Activated CD8-positive, alpha-beta T cell treated with anti-CD3 and anti-CD28 coated beads, Interleukin-2, amount 10 ng/mL, durations not matched to agents 7 days and 5 days (primary cell): ENCODE measurements at regions not wholly inside any gene's neighbourhood (a gene's known extent, or its start where the extent isn't known, plus 50 kb on each side); places are given as distances from the start of the nearest gene placed in this dataset.

Source experiments
- ATAC-seq: fragments of 150-1000 bp; cut with Tn5 transposase; one replicate; pipeline ENCODE4 v1.10.0; 2021; ENCODE audit warnings: moderate library complexity
- CTCF ChIA-PET: fragments of 350-600 bp; sonication (Branson Sonifier 250); formaldehyde crosslinking; loops from one replicate; lab custom pipeline; 2021; ENCODE audit warnings: antibody characterized with exemption; lab: Charles Lee
- POLR2A ChIA-PET: fragments of 350-600 bp; sonication (Branson Sonifier 250); formaldehyde crosslinking; loops from one replicate; lab custom pipeline; 2021; ENCODE audit warnings: antibody characterized with exemption; lab: Charles Lee
- DNase-seq: peaks from one replicate; pipeline ENCODE4 v3.0.0-alpha.2; 2020
- H3K27ac Mint-ChIP-seq: one replicate; pipeline ENCODE4 v1.8.0; 2021; ENCODE audit warnings: mild to moderate bottlenecking, mixed read lengths
- H3K27me3 Mint-ChIP-seq: one replicate; pipeline ENCODE4 v1.8.0; 2021; ENCODE audit warnings: low read depth, mixed read lengths
- H3K36me3 Mint-ChIP-seq: one replicate; pipeline ENCODE4 v1.8.0; 2021; ENCODE audit warnings: low read depth, mixed read lengths
- H3K4me1 Mint-ChIP-seq: one replicate; pipeline ENCODE4 v1.8.0; 2021; ENCODE audit warnings: low read depth, mixed read lengths
- H3K4me3 Mint-ChIP-seq: one replicate; pipeline ENCODE4 v1.8.0; 2021; ENCODE audit warnings: mild to moderate bottlenecking, mixed read lengths
- H3K9me3 Mint-ChIP-seq: one replicate; pipeline ENCODE4 v1.8.0; 2022; ENCODE audit warnings: mixed read lengths; ENCODE audit not compliant: insufficient read depth

- CTCF ChIA-PET = interaction anchor here (0.9 kb wide), 1 partner anchor 381 kb away, joined by 3 read pairs; no protein-coding TSS in a partner anchor
- no peaks in the 10 kb centered on the region for H3K27me3 Mint-ChIP-seq
- peaks cover 32% of the 10 kb centered on the region for H3K4me1 Mint-ChIP-seq
- no peak overlapping the region for H3K4me3 Mint-ChIP-seq
- no peak overlapping the region for H3K27ac Mint-ChIP-seq
- DNase-seq (no peak), ATAC-seq (no peak)
- POLR2A ChIA-PET = no interaction called here
- H3K36me3 Mint-ChIP-seq = peaks cover 41% of the 10 kb centered on the region
- no peaks in the 10 kb centered on the region for H3K9me3 Mint-ChIP-seq
Measured at GRCh38 chr14:71701990-71702389, 230.2 kb upstream of the RGS6 start.

GRCh38 chr14:71702786-71703185, 229.4 kb upstream of the RGS6 start:
- Mint-ChIP-seq H3K4me1 (peaks cover 27% of the 10 kb centered on the region), H3K4me3 (no peak overlapping the region), H3K27me3 (no peaks in the 10 kb centered on the region), H3K9me3 (no peaks in the 10 kb centered on the region), H3K27ac (no peak overlapping the region), H3K36me3 (peaks cover 39% of the 10 kb centered on the region)
- ATAC-seq (no peak), DNase-seq (no peak)
- ChIA-PET POLR2A (no interaction called here), CTCF (no interaction called here)

DNA sequence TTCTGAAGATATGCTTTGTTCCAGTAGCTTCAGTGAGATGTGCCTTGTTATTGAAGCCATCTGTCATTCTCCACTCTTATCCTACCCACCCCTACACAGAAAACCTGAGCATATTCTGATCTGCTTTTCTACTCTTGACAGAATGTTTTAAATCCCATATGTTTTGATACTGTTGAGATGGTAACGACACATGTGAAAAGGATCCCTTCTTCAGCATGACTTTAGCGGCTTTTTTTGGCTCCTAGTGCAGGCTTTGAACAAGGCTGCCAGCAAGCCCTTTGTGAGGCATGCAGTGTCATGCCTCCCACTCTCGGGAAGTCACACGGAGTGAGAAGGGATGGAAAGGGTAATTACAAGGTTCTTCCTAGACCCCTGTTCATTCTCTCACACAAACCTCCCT, 228.8 kb upstream of the RGS6 start:
- Mint-ChIP-seq H3K4me1 (peaks cover 22% of the 10 kb centered on the region), H3K9me3 (no peaks in the 10 kb centered on the region), H3K27me3 (no peaks in the 10 kb centered on the region), H3K27ac (no peak overlapping the region), H3K36me3 (peaks cover 39% of the 10 kb centered on the region), H3K4me3 (no peak overlapping the region)
- CTCF ChIA-PET = no interaction called here
- POLR2A ChIA-PET = no interaction called here
- DNase-seq (no peak), ATAC-seq (no peak)

DNA sequence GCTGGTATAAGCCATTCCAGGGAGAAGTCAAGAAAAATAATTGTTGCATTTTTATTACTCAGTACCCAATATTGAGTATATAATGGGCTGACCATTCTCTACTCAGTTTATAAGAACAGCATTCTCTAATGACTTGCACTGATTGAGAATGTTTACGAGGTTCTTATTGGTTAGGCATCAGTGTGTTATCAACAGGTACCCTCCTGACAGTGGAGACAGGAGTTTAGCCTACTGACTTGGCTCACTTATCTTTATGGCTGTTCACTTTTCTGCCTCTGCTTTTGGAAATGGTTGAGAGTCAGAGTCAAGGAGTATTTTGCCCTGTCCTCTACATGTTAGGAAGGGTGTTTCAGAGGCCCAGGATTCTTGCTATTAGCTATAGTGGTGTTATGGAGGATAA, 228.0 kb upstream of the RGS6 start:
- Mint-ChIP-seq H3K36me3 (peaks cover 37% of the 10 kb centered on the region), H3K4me1 (peaks cover 22% of the 10 kb centered on the region)

DNA sequence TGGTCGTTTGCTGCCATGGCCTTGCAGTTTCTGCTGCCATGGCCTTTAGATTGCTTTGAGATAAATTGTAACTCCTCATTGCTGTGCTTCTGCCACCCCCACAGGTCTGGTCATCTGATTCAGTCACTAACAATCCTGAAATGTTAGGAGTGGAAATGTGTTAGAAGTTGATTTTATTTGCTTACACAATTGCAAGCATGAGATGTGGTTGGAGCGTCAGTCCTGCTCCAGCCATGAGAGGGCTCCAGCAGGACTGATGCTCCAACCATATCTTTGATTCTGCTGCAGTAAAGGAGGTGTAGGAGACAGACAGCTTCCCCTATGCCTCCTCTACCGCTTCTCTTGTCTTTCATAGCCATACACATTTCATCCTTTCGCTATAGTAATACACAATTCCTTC, 226.8 kb upstream of the RGS6 start:
- Mint-ChIP-seq H3K27me3 (no peaks in the 10 kb centered on the region), H3K27ac (no peak overlapping the region), H3K4me3 (no peak overlapping the region), H3K9me3 (no peaks in the 10 kb centered on the region), H3K4me1 (peaks cover 17% of the 10 kb centered on the region), H3K36me3 (peaks cover 35% of the 10 kb centered on the region)
- no peak for ATAC-seq
- POLR2A ChIA-PET = no interaction called here
- DNase-seq = no peak
- CTCF ChIA-PET = interaction anchor here (1.0 kb wide), 1 partner anchor 8 kb away, joined by 3 read pairs; no protein-coding TSS in a partner anchor

More for the DNA sequence above, 228.0 kb upstream of the RGS6 start:
- ChIA-PET CTCF (interaction anchor here (1.0 kb wide), 1 partner anchor 9 kb away, joined by 3 read pairs; no protein-coding TSS in a partner anchor), POLR2A (no interaction called here)
- Mint-ChIP-seq H3K27ac (no peak overlapping the region), H3K27me3 (no peaks in the 10 kb centered on the region), H3K9me3 (no peaks in the 10 kb centered on the region), H3K4me3 (no peak overlapping the region)
- ATAC-seq = no peak
- no peak for DNase-seq

- H3K27ac Mint-ChIP-seq = no peak overlapping the region
- no peaks in the 10 kb centered on the region for H3K27me3 Mint-ChIP-seq
- DNase-seq = no peak
- ChIA-PET POLR2A (no interaction called here), CTCF (no interaction called here)
- peaks cover 15% of the 10 kb centered on the region for H3K4me1 Mint-ChIP-seq
- H3K36me3 Mint-ChIP-seq = peaks cover 35% of the 10 kb centered on the region
- no peaks in the 10 kb centered on the region for H3K9me3 Mint-ChIP-seq
- ATAC-seq = no peak
- no peak overlapping the region for H3K4me3 Mint-ChIP-seq
Measured at GRCh38 chr14:71709076-71709475, 223.2 kb upstream of the RGS6 start.

DNA sequence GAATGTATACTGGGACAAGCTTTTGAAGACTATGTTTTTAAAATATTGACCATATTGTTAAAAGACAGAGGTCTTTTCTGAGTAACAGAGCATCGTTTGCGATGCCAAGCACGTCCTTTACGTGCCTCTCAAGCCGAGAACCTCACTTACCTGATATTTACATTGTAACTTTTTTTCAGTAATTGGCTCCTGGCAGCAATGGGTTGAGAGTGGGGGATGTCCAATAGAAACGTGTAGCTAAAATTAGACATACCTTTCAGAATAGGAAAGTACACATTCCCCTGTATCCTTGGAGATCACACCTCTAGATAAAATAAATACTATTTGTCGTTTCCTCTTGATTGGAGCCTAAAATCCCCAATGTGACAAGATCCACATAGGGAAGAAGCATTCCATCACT, 222.2 kb upstream of the RGS6 start:
- Mint-ChIP-seq H3K36me3 (peaks cover 34% of the 10 kb centered on the region), H3K9me3 (no peaks in the 10 kb centered on the region), H3K27me3 (no peaks in the 10 kb centered on the region), H3K4me3 (no peak overlapping the region), H3K4me1 (peaks cover 15% of the 10 kb centered on the region), H3K27ac (no peak overlapping the region)
- POLR2A ChIA-PET = no interaction called here
- DNase-seq (no peak), ATAC-seq (no peak)
- CTCF ChIA-PET = no interaction called here

DNA sequence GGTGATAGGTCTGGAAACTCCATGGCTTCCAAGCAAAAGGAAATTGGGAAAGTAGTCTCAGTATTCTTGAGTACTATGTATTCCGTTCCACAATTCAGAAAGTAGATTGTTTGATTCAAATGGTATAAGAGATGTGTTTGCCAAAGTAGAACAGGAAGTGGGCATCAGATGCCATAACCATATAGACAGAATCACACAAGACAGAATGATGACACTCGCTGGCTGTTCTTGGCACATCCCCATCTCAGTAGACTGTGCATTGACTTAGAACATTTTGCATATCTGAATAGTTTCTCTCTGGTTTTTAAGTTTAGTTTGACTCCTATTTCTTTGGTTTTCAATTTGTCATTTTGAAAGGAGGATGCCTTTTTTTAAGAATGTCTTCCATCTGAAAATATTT, 221.1 kb upstream of the RGS6 start:
- CTCF ChIA-PET = interaction anchor here (0.6 to 2.4 kb wide), 7 partner anchors 9 to 390 kb away, joined by 3 to 10 read pairs (median 3); no protein-coding TSS in a partner anchor
- DNase-seq (peak; percentile 30), ATAC-seq (no peak)
- Mint-ChIP-seq H3K36me3 (peaks cover 33% of the 10 kb centered on the region), H3K27ac (peak overlapping the region; percentile 73), H3K9me3 (no peaks in the 10 kb centered on the region), H3K4me1 (peaks cover 15% of the 10 kb centered on the region), H3K4me3 (no peak overlapping the region), H3K27me3 (no peaks in the 10 kb centered on the region)
- POLR2A ChIA-PET = no interaction called here

DNA sequence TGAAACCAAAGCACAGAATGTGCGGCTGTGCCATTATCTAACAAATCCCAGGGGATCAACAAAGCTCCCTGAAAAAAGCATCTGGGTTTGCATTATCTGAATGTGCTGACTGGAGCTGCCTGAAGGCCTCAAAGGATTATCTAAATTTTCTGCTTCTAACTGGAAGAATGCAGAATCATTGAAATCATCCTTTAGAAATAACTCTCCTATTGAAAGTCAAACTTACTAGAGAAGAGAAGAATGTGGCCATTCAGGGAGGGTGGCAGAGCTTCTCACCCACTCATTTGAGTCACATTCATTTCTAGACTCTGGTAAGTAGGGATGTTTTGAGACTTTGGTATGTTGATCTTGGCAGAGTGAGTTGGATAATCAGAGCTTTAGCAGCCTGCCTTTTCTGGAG, 220.6 kb upstream of the RGS6 start:
- no peaks in the 10 kb centered on the region for H3K27me3 Mint-ChIP-seq
- H3K9me3 Mint-ChIP-seq = no peaks in the 10 kb centered on the region
- H3K36me3 Mint-ChIP-seq = peaks cover 32% of the 10 kb centered on the region
- DNase-seq = no peak
- ChIA-PET CTCF (interaction anchor here (0.6 to 2.4 kb wide), 7 partner anchors 9 to 573 kb away, joined by 3 to 10 read pairs (median 3); no protein-coding TSS in a partner anchor), POLR2A (no interaction called here)
- H3K4me1 Mint-ChIP-seq = peaks cover 15% of the 10 kb centered on the region
- no peak overlapping the region for H3K27ac Mint-ChIP-seq
- no peak for ATAC-seq
- no peak overlapping the region for H3K4me3 Mint-ChIP-seq

DNA sequence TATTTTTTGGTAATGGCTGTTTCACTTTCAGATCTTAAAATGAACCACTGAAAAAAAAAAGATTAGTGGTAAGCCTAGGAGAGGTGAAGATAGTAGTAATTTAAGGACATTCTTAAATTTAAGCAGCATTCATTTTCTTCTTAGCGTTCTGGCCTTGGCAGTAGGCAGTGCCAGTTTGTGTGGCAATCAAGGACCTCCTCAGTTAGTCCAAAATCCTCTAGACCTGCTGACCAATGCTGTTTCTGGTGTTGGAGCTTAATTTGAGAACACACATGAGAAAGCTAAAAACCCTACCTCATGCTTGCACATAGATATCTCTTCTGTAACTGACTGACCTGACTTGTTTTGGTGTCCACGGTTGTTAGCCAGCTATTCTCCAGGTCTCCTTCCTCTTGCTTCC, 219.8 kb upstream of the RGS6 start:
- H3K36me3 Mint-ChIP-seq = peaks cover 32% of the 10 kb centered on the region
- peaks cover 15% of the 10 kb centered on the region for H3K4me1 Mint-ChIP-seq
- H3K27ac Mint-ChIP-seq = no peak overlapping the region
- no peak overlapping the region for H3K4me3 Mint-ChIP-seq
- ChIA-PET POLR2A (no interaction called here), CTCF (interaction anchor here (0.8 to 2.4 kb wide), 6 partner anchors 8 to 570 kb away, joined by 3 to 10 read pairs (median 4); no protein-coding TSS in a partner anchor)
- H3K9me3 Mint-ChIP-seq = no peaks in the 10 kb centered on the region
- no peak for ATAC-seq
- DNase-seq = no peak
- no peaks in the 10 kb centered on the region for H3K27me3 Mint-ChIP-seq

DNA sequence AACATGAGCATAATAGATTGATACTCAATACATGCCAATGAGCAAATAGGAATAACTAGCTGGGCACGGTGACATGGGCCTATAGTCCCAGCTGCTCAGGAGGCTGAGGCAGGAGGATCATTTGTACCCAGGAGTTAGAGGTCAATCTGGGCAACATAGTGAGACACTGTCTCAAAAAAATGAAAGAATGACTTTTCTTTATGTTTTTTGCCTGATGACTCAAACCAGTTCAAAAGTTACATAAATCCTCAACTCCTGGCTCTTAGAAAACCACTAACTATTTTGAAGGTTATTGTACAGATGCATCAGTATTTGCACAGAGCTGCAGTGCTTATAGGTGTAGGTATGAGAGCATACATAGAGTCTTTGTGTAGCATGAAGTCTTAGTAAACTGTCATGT, 219.2 kb upstream of the RGS6 start:
- H3K4me3 Mint-ChIP-seq = no peak overlapping the region

GRCh38 chr14:71713451-71713850, 218.8 kb upstream of the RGS6 start:
- Mint-ChIP-seq H3K4me3 (no peak overlapping the region), H3K27me3 (no peaks in the 10 kb centered on the region), H3K36me3 (peaks cover 35% of the 10 kb centered on the region), H3K27ac (no peak overlapping the region), H3K9me3 (no peaks in the 10 kb centered on the region), H3K4me1 (peaks cover 15% of the 10 kb centered on the region)
- ChIA-PET CTCF (interaction anchor here (0.7 kb wide), 1 partner anchor 9 kb away, joined by 3 read pairs; no protein-coding TSS in a partner anchor), POLR2A (no interaction called here)
- ATAC-seq = no peak
- no peak for DNase-seq

More for the DNA sequence above, 219.2 kb upstream of the RGS6 start:
- ATAC-seq (no peak), DNase-seq (no peak)
- Mint-ChIP-seq H3K4me1 (peaks cover 15% of the 10 kb centered on the region), H3K27me3 (no peaks in the 10 kb centered on the region), H3K9me3 (no peaks in the 10 kb centered on the region), H3K36me3 (peaks cover 35% of the 10 kb centered on the region), H3K27ac (no peak overlapping the region)
- CTCF ChIA-PET = interaction anchor here (0.7 to 1.6 kb wide), 2 partner anchors 8 to 158 kb away, joined by 3 to 4 read pairs; no protein-coding TSS in a partner anchor
- POLR2A ChIA-PET = no interaction called here
